ENCODE measurements at regions not wholly inside any gene's neighbourhood (a gene's known extent, or its start where the extent isn't known, plus 50 kb on each side); places are given as distances from the start of the nearest gene placed in this dataset.

- TF ChIP-seq CTCF (IDR thresholded peaks at IDR 0.05) = no peak
- TF ChIP-seq POLR2A (IDR thresholded peaks at IDR 0.05) = no peak
Observed at GRCh38 chr18:56173542-56174220, 464.7 kb downstream of the TXNL1 start.
